Trophoblast cell (in vitro differentiated cells and primary cell): ENCODE measurements at regions not wholly inside any gene's neighbourhood (a gene's known extent, or its start where the extent isn't known, plus 50 kb on each side); places are given as distances from the start of the nearest gene placed in this dataset.

ENCODE experiments used
- DNase-seq, 2 donors: peaks; one replicate each; pipeline ENCODE4 v3.0.0-alpha.2; 2016
- H2AFZ ChIP-seq: 2 replicates; pipeline ENCODE4 v1.6.1; 2013; ENCODE audit warnings: low read length, moderate library complexity, mild to moderate bottlenecking; ENCODE audit not compliant: insufficient read depth, poor library complexity
- H2AK5ac ChIP-seq: 2 replicates; pipeline ENCODE4 v1.6.1; 2013; ENCODE audit warnings: mild to moderate bottlenecking, low read length
- H2BK120ac ChIP-seq: 2 replicates; pipeline ENCODE4 v1.6.1; 2013; ENCODE audit warnings: low read length, mild to moderate bottlenecking, moderate library complexity; ENCODE audit not compliant: insufficient read depth, poor library complexity
- H2BK12ac ChIP-seq: 2 replicates; pipeline ENCODE4 v1.6.1; 2013; ENCODE audit warnings: mild to moderate bottlenecking, low read length, moderate library complexity
- H2BK5ac ChIP-seq: 2 replicates; pipeline ENCODE4 v1.6.1; 2013; ENCODE audit warnings: low read length, low read depth, moderate library complexity, mild to moderate bottlenecking; ENCODE audit not compliant: poor library complexity
- H3K14ac ChIP-seq: 2 replicates; pipeline ENCODE4 v1.6.1; 2013; ENCODE audit warnings: mild to moderate bottlenecking, low read length
- H3K18ac ChIP-seq: 2 replicates; pipeline ENCODE4 v1.6.1; 2013; ENCODE audit warnings: mild to moderate bottlenecking, low read length
- H3K23ac ChIP-seq: 2 replicates; pipeline ENCODE4 v1.6.1; 2013; ENCODE audit warnings: low read length
- H3K27ac ChIP-seq: 2 replicates; pipeline ENCODE4 v1.5.1; 2013; ENCODE audit warnings: low read depth, mild to moderate bottlenecking, inconsistent platforms, low read length, moderate library complexity
- H3K27me3 ChIP-seq: 2 replicates; pipeline ENCODE4 v1.6.1; 2013; ENCODE audit warnings: inconsistent platforms, mild to moderate bottlenecking, low read length, moderate library complexity; ENCODE audit not compliant: insufficient read depth
- H3K36me3 ChIP-seq, 2 experiments: 1 replicate in 1 of 2; 2 replicates in 1 of 2; pipeline ENCODE4 v1.6.1; 2013; ENCODE audit warnings: low read length in 2 of 2, mild to moderate bottlenecking in 2 of 2, moderate library complexity in 1 of 2; ENCODE audit not compliant: insufficient read depth in 2 of 2, control insufficient read depth in 1 of 2
- H3K4ac ChIP-seq: 2 replicates; pipeline ENCODE4 v1.6.1; 2013; ENCODE audit warnings: low read depth, mild to moderate bottlenecking, low read length, moderate library complexity
- H3K4me1 ChIP-seq, 2 experiments: 1 replicate in 1 of 2; 2 replicates in 1 of 2; pipeline ENCODE4 v1.6.1; 2013; ENCODE audit warnings: low read length in 2 of 2, mild to moderate bottlenecking in 2 of 2, moderate library complexity in 1 of 2; ENCODE audit not compliant: insufficient read depth in 2 of 2, control insufficient read depth in 1 of 2
- H3K4me2 ChIP-seq: 2 replicates; pipeline ENCODE4 v1.6.1; 2013; ENCODE audit warnings: inconsistent platforms, mild to moderate bottlenecking, low read length, moderate library complexity
- H3K4me3 ChIP-seq: 2 replicates; pipeline ENCODE4 v1.5.1; 2013; ENCODE audit warnings: mild to moderate bottlenecking, low read depth, low read length, inconsistent platforms
- H3K79me1 ChIP-seq: one replicate; pipeline ENCODE4 v1.6.1; 2013; ENCODE audit warnings: low read length
- H3K79me2 ChIP-seq: 2 replicates; pipeline ENCODE4 v1.6.1; 2013; ENCODE audit warnings: low read length, mild to moderate bottlenecking; ENCODE audit not compliant: control insufficient read depth, insufficient read depth, poor library complexity
- H3K9ac ChIP-seq: 2 replicates; pipeline ENCODE4 v1.6.1; 2013; ENCODE audit warnings: mild to moderate bottlenecking, low read length
- H3K9me3 ChIP-seq: 2 replicates; pipeline ENCODE4 v1.6.1; 2013; ENCODE audit warnings: low read depth, mild to moderate bottlenecking, control low read depth, inconsistent platforms, low read length; ENCODE audit not compliant: insufficient read depth
- H4K12ac ChIP-seq: 2 replicates; pipeline ENCODE4 v1.6.1; 2013; ENCODE audit warnings: low read depth, mild to moderate bottlenecking, low read length, moderate library complexity
- H4K8ac ChIP-seq: 2 replicates; pipeline ENCODE4 v1.6.1; 2013; ENCODE audit warnings: low read depth, mild to moderate bottlenecking, low read length, moderate library complexity
- H4K91ac ChIP-seq: one replicate; pipeline ENCODE4 v1.6.1; 2013; ENCODE audit warnings: low read depth, mild to moderate bottlenecking, low read length, moderate library complexity
- WGBS: extraction: QIAGEN DNeasy Blood & Tissue Kit; methylation state at CpG from one replicate; pipeline ENCODE4 v1.1.7; 2013; ENCODE audit warnings: missing lambda C conversion rate; ENCODE audit not compliant: insufficient read length, insufficient coverage; ENCODE audit errors: extremely low coverage; 5-methylcytosine and 5-hydroxymethylcytosine counted together

GRCh38 chr2:38495880-38496279 is 106.8 kb downstream of the HNRNPLL start:
- Histone ChIP-seq H2BK12ac (no peak overlapping the region), H4K91ac (no peak overlapping the region), H3K79me1 (peaks cover 7% of the 10 kb centered on the region), H3K4me2 (no peak overlapping the region), H2AFZ (no peak overlapping the region), H3K18ac (no peak overlapping the region), H2BK5ac (no peak overlapping the region), H2BK120ac (no peak overlapping the region), H3K79me2 (peaks cover 2% of the 10 kb centered on the region), H3K36me3 (no peaks in the 10 kb centered on the region), H3K4me3 (no peak overlapping the region), H3K4me1 (peaks cover 15% of the 10 kb centered on the region in 2 experiments), H4K8ac (no peak overlapping the region), H3K27me3 (no peaks in the 10 kb centered on the region), H3K23ac (no peak overlapping the region), H3K14ac (no peak overlapping the region), H4K12ac (no peak overlapping the region), H3K4ac (no peak overlapping the region), H3K9ac (no peak overlapping the region), H3K27ac (no peak overlapping the region), H3K9me3 (no peaks in the 10 kb centered on the region), H2AK5ac (no peak overlapping the region)
- no CpG with 5 or more reads among the region's 2 CpGs for WGBS
- no peak for DNase-seq

GRCh38 chr2:38494394-38494793 is 108.3 kb downstream of the HNRNPLL start:
- Histone ChIP-seq H2AK5ac (no peak overlapping the region), H2BK120ac (no peak overlapping the region), H3K9me3 (no peaks in the 10 kb centered on the region), H4K91ac (no peak overlapping the region), H3K27ac (no peak overlapping the region), H3K18ac (no peak overlapping the region), H3K9ac (no peak overlapping the region), H4K8ac (no peak overlapping the region), H3K36me3 (no peaks in the 10 kb centered on the region), H3K79me1 (peaks cover 2% of the 10 kb centered on the region), H3K4ac (no peak overlapping the region), H3K14ac (no peak overlapping the region), H3K4me3 (no peak overlapping the region), H2BK12ac (no peak overlapping the region), H4K12ac (no peak overlapping the region), H3K4me1 (peaks cover 5 to 6% of the 10 kb centered on the region in 2 experiments), H2BK5ac (no peak overlapping the region), H2AFZ (no peak overlapping the region), H3K79me2 (no peaks in the 10 kb centered on the region), H3K27me3 (no peaks in the 10 kb centered on the region), H3K4me2 (no peak overlapping the region), H3K23ac (no peak overlapping the region)
- no peak for DNase-seq
- WGBS = no CpG with 5 or more reads among the region's 5 CpGs

GRCh38 chr2:38492042-38492615 is 110.6 kb downstream of the HNRNPLL start:
- no peak overlapping the region for H3K4me3 ChIP-seq
- H2BK5ac ChIP-seq = no peak overlapping the region
- H3K14ac ChIP-seq = no peak overlapping the region
- no peak overlapping the region for H3K23ac ChIP-seq
- H3K36me3 ChIP-seq = no peaks in the 10 kb centered on the region
- H3K27ac ChIP-seq = no peak overlapping the region
- no peak overlapping the region for H3K9ac ChIP-seq
- H2AK5ac ChIP-seq = no peak overlapping the region
- no peak overlapping the region for H2BK12ac ChIP-seq
- H3K4me1 ChIP-seq = no peaks in the 10 kb centered on the region
- no CpG with 5 or more reads among the region's 3 CpGs for WGBS
- no peak overlapping the region for H3K4me2 ChIP-seq
- H3K9me3 ChIP-seq = no peaks in the 10 kb centered on the region
- no peak overlapping the region for H3K18ac ChIP-seq
- no peak overlapping the region for H4K8ac ChIP-seq
- no peak overlapping the region for H2AFZ ChIP-seq
- H3K27me3 ChIP-seq = no peaks in the 10 kb centered on the region
- no peak overlapping the region for H2BK120ac ChIP-seq
- H3K79me1 ChIP-seq = no peaks in the 10 kb centered on the region
- H4K12ac ChIP-seq = no peak overlapping the region
- H3K4ac ChIP-seq = no peak overlapping the region
- H4K91ac ChIP-seq = no peak overlapping the region
- no peaks in the 10 kb centered on the region for H3K79me2 ChIP-seq
- DNase-seq = no peak

GRCh38 chr2:38491436-38491835 is 111.3 kb downstream of the HNRNPLL start:
- Histone ChIP-seq H3K79me1 (no peaks in the 10 kb centered on the region), H2AFZ (no peak overlapping the region), H4K8ac (no peak overlapping the region), H3K4me3 (no peak overlapping the region), H3K27ac (no peak overlapping the region), H3K27me3 (no peaks in the 10 kb centered on the region), H2BK120ac (no peak overlapping the region), H2AK5ac (no peak overlapping the region), H2BK5ac (no peak overlapping the region), H3K18ac (no peak overlapping the region), H3K9me3 (no peaks in the 10 kb centered on the region), H3K23ac (no peak overlapping the region), H2BK12ac (no peak overlapping the region), H3K9ac (no peak overlapping the region), H3K4ac (no peak overlapping the region), H4K91ac (no peak overlapping the region), H3K4me1 (no peaks in the 10 kb centered on the region), H3K36me3 (no peaks in the 10 kb centered on the region), H4K12ac (no peak overlapping the region), H3K14ac (no peak overlapping the region), H3K79me2 (no peaks in the 10 kb centered on the region), H3K4me2 (no peak overlapping the region)
- DNase-seq = peak in 1 of 2 donors; percentile 32
- no CpG with 5 or more reads among the region's 5 CpGs for WGBS
